HG03139 (cell line): ENCODE measurements at regions not wholly inside any gene's neighbourhood (a gene's known extent, or its start where the extent isn't known, plus 50 kb on each side); places are given as distances from the start of the nearest gene placed in this dataset.
"Not testable (repeated sequence)": the region's sequence is repeated elsewhere in the genome, so short reads cannot be mapped to it uniquely, and the experiment has no call there.

Experiments used
- ATAC-seq: cut with Tn5 transposase; IDR thresholded peaks from one replicate; pipeline ENCODE4 v1.9.1; 2021; ENCODE audit not compliant: unreplicated experiment

DNA sequence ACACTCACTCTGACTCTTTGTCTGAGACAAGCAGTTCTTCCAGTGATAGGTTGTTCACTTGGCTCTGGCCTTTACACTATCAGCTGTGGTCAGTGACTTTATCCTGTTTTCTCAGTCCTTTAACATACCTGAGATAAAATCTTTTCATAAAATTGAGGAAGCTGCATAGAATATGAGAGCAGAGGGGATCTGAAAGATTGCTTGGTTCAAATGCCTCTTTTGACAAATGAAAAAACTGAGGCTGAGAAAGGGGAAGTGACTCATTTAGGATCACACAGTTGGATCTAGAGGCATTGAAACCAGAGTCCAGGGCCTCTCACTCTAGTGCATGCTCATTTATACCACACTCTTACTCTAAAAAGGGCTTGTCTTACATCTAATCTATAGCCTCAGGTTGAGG lies 277.0 kb upstream of the TBX18 start:
- no peak for ATAC-seq

DNA sequence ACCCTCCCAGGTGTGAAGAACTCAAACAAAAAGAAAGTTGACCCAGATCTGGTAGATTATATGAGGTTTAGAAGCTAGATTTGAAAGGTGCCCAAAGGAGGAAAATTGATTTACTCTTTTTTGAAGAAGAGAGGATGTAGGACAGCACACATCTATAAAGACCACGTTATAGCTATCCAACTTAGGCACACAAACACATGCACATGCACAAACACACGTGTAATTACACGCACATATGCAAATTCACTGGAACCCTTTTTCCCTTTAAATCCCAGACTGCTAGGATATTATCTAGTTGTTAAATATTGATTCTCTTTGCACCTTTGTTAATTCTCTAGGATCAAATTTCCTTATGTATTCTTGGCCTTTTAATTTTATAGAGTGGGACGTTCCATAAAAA lies 272.8 kb upstream of the TBX18 start:
- no peak for ATAC-seq

DNA sequence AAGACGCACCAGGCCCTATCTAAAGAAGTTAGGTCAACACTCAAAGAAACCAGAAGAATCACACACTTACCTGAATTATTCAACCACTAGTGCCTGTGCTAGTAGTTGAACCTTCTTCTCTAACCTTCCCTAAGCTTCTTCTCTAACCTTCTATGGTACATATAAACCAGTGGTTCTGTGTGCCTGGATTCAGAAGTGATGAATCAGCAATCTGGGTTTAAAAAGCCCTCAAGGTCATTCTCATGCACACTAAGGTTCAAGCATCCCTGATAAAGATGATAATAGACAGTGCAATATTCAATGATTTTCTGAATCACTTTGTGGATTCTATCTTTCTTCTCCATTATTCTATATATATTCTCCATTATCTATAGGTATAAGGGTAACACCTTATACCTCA lies 271.4 kb upstream of the TBX18 start:
- no peak for ATAC-seq

DNA sequence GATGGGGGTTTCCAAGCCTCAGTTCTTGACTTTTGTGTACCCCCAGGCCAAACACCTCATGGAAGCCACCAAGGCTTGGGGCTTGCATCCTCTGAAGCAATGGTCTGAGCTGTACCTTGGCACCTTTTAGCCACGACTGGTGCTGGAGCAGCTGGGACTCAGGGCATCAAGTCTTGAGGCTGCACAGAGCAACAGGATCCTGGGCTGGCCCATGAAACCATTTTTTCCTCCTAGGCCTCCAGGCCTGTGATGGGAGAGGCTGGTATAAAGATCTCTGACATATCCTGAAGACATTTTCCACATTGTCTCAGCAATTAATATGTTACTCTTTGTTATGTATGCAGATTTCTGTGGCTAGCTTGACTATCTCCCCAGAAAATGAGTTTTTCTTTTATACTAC lies 269.1 kb upstream of the TBX18 start:
- ATAC-seq = no peak

DNA sequence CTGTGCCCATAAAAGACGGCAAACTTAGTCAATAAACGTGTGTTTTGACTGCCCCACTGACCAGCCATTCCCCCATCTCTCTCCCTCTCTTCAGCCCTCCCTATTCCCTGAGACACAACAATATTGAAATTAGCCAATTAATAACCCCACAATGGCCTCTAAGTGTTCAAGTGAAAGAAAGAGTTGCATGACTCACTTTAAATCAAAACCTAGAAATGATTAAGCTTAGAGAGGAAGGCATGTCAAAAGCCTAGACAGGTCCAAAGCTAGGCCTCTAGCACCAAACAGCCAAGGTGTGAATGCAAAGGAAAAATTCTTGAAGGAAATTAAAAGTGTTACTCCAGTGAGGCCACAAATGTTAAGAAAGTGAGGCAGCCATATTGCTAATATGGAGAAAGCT lies 261.6 kb upstream of the TBX18 start:
- ATAC-seq = no peak

DNA sequence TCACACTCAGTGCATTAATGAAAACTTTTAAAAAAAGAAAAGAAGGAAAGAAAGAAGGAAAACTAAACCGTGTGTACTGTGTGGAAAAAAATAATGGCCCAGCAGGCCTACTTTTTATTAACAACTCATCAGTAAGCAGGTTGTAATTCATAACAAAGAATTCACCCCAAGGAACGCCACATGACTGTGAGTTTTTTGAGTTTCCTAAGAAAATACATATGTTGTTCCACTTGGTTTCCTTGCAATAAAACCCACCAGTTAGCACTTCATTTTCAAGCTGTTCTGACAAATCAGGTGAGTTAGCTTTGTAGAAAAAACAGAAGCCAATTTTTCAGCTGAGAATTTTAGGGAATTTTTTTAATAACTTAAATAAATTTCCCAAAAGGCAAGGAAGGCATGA lies 259.3 kb upstream of the TBX18 start:
- ATAC-seq = no peak

DNA sequence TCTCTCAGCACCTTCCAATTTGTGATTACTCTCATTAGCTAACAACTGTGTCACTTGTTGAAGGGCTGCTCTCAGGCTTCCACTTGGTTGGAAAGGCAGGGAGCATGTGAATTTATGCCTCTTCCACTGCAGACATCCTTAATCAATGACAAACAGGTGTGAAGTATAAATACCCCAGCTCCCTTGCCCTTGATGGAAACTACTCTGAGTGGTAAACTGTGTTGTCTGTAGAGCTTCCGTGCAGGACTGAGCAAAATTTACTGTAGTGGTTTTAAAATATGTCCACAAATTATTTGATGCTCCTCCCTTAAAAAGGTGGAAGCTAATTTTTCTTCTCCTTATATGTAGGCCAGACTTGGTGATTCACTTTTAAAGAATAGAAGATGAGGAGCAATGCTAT lies 253.0 kb upstream of the TBX18 start:
- no peak for ATAC-seq

DNA sequence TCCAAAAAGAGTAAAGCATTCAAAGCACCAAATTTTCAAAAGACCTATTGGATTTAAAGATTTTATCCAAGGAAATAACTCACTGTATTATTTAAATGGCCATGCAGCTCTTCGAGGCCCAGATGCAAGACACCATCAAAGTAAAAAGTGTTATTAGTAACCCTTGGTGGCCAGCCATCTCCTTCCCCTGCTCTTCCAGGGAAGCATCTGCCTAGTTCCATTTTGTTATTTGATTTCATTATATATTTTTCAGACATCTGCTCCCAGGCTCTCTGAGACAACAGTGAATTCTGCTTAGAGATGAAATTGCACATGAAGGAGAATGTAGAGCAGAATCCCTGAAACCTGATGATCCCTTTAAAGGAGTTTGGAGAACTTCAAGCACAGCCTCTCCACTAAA lies 252.3 kb upstream of the TBX18 start:
- ATAC-seq = no peak

DNA sequence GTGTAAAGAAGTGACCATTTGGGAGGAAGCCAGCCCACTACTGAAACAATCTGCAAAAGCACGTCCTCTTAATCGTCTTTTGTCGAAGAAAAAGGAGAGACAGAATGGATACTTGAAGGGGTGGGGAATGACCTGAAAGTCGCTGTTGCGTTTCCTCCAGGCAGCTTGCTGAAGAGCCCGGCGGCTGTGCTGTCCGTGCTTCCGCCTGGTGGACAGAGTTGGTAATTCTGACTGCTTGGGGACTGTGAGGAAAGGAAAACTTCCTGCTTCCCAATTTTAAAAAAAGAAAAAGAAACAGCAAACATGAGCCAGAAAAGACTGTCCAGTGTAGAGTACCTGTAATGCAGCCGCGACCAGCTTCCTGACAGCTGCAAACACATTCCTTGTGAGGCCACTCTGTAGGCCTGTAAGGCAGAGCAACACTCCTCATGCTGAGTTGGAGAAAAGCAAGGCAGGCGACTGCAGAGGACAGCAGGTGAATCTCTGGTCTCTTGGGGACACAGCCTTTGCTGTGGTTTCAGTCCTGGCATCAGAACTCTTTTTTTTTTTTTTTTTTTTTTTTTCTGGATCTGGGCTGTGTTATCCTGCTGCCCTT lies 251.1 kb upstream of the TBX18 start:
- ATAC-seq = peak; percentile 66

DNA sequence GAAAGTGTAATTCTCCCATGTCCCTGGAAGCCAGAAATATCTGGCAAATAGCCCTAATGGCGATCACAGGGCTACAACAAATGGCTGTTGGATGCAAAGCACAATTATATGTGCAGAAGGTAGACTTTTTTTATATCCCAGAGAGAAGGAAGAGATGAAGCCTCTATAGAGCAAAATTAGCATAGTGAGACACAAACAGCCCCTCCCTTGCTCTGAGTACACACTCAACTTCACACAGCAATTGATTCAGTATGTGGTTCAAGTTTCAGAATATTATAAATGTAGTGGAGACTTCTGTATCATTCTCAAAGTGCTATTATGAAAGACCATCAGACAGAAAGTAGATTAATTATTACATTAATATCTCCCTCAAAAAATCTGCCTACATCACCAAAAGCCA lies 246.5 kb upstream of the TBX18 start:
- ATAC-seq = no peak

DNA sequence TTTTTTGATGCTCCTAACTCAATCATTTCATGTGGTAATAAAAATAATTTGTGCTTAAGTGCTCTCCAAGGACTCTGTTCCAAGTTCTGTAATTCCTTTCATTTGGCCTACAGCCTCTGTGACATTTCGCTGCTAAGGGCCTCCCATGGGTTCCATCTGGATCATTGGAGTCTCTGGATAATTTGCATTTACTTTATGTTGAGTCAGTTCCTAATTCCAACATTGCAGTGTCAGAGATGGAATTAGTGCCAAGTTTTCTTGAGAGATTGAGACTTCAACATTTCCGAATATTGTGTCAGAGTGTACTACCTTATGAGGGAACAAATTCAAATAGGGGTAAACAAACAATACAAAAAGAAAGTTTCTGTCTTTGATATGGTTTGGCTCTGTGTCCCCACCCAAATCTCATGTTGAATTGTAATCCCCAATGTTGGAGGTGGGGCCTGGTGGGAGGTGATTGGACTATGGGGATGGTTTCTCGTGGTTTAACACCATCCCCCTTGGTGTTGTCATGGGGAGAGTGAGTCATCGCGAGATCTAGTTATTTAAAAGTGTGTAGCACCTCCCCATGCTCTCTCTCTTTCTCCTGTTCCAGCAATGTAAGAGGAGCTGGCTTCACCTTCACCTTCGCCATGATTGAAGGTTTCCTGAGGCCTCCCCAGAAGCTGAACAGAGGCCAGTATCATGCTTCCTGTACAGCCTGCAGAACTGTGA lies 244.1 kb upstream of the TBX18 start:
- no peak for ATAC-seq

DNA sequence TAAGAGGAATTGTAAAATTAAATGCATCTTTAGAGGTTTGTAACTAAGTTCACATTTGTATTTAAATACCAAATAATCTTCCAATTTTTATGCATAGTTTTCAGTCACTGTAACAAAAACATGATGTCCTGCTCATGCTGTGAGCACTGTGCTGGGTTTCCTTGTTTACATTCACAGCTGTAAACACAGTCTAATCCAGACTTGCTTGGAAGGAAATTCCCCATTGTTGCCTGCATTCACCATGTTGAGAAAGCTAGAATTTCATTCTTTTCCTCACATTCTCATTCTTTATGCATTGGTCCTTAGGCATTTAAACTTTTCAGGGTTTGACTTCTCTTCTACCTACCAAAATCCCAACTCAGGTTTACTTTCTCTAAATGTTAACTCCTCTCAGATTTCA lies 242.0 kb upstream of the TBX18 start:
- no peak for ATAC-seq

DNA sequence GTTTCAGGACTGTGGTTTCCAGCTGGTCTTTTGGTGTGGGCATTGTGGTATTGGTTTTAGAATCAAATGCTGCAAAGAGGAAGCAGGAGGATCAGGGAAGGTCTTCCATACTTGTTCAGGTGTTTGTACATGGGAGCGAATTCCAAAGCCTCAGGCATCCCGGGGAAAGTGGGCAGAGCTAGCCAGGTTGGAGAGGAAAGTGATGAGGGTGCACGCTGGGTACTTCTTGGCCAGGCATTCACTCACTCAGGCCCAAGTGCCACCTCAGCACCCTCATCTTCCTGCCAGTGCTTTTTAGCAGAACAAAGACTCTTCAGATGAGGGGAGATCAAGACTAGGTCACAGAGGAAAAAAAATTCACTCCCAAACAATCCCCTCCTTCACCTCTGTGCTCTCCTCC lies 241.1 kb upstream of the TBX18 start:
- ATAC-seq = no peak

DNA sequence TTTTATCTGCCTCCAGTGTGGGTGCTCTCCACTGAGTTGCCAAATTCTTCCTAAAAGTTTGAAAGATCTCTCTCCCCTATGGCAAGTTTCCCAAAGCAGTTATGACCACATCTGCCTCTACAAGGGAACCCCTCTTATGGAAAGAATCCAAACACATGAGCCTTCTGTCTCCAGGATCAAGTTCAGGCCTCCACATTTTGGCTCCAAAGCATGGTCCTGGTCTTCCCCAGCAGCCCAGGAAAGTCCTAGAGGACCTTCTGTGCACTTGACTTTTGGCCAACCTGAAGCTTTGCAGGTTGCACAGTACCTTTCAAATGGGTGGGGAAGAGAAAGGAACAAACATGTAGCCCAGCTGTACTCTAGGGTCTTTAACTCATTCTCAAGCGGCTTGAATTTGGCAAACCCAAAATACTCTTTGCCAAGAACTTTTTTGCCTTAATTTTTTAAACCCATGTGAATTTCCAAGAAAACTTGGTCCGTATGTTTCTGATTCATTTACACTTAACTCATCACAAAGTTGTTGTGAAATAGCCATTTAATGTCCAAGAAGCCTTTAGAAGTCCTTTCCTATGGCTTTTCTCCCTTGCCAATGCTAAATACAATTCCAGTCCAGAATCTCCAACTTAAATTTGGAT lies 240.1 kb upstream of the TBX18 start:
- no peak for ATAC-seq

DNA sequence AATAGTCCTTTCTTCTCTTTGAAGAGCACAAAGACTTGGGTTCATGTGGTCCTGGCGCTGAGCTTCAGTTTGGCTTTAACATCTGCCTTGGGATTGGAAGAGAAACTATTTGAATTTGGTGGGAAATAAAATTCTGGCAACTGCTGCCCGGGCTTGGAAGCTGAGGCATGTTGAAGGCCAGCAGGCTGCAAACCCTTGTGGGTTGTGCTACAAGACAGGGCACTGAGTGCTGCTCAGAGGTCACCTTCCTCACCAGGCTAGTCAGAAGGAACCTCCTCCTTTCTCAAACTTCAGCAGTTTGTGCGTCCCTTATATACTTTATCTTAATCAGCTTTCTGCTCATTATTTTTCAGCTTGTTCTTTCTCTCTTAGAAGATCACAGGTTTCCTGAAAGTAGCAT lies 238.4 kb upstream of the TBX18 start:
- ATAC-seq = no peak

DNA sequence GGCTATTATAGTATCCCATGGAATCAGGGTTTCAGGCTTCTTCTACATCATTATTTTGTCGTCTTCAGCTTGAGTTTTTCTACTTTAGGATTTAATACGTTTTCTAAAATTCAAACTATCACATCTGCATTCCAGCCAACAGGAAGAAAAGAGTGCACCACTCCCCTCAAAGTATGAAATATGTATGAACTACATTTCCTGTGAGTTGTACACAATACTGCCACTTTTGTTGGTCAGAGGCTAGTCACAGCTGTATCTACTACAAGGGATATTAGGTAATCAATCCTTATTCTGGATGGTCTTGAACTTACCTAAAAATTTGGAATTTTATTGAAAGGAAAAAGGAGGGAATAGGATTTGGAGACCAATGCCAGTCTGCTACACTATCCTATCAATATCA lies 235.6 kb upstream of the TBX18 start:
- ATAC-seq = no peak

DNA sequence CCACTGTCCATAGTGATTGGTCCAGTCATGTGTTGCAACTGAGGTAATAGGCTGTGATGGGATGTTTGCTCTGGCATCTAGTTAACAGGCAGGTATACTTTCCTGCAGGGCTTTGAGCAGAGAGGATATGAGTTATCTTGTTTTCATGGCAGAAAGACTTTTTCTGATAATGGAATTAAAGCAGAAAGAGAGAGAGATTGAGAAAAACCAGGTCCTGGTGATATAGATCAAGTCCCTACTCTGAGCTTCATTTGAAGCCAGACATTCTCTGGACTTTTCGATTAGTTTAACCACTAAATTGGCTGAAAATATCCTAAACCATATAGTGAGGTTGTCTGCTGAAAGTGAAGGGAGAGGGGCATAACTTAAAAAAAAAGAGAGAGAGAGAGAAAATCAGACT lies 233.8 kb upstream of the TBX18 start:
- ATAC-seq = no peak

DNA sequence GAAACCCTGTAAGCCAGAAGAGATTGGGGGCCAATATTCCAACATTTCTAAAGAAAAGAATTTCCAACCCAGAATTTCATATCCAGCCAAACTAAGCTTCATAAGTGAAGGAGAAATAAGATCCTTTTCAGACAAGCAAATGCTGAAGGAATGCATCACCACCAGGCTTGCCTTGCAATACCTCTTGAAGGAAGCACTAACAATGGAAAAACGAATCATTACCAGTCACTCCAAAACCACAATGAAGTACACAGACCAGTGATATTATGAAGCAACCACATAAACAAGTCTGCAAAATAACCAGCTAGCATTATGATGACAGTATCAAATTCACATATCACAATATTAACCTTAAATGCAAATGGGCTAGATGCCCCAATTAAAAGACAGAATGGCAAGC lies 224.4 kb upstream of the TBX18 start:
- not testable (repeated sequence) for ATAC-seq

DNA sequence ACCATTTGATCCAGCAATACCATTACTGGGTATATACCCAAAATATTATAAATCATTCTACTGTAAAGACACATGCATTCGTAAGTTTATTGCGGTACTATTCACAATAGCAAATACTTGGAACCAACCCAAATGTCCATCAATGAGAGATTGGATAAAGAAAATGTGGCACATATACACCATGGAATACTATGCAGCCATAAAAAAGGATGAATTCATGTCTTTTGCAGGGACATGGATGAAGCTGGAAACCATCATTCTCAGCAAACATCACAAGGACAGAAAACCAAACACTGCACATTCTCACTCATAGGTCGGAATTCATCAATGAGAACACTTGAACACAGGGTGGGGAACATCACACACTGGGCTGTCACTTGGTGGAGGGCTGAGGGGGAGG lies 221.1 kb upstream of the TBX18 start:
- not testable (repeated sequence) for ATAC-seq

DNA sequence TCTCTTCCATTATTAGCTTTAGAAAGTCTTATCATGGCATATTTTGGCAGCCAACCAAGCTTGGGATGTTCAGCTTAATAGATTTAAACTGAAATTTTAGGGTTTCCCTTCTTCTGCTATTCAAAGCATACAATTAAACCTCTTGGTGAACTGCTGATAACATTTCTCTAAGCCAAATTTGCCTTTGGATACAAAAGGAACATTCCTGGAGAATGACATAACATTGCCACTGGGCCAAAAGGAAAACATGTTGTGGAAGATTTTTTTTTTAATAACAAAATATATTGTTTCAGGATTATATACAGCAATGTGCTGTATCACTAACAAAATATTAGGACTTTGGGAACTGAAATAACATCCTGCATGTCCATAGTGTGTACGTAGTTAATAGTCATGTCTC lies 215.1 kb upstream of the TBX18 start:
- no peak for ATAC-seq

DNA sequence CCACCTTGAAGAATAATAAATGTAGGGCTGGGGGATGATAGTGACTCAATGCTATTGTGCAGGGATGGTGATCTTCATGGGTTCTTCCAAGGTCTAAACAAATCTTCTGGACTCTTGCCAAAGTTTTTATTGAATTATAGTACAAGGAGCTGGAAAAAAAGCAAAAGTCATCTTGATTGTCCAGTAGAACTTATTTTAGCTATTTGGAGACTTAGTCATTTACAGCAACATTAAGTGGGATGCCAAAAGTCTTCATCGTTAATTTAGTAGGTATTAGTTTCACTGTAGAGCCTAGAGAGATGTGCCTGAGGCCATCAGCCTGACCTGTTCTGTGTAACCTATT lies 212.9 kb upstream of the TBX18 start:
- no peak for ATAC-seq

DNA sequence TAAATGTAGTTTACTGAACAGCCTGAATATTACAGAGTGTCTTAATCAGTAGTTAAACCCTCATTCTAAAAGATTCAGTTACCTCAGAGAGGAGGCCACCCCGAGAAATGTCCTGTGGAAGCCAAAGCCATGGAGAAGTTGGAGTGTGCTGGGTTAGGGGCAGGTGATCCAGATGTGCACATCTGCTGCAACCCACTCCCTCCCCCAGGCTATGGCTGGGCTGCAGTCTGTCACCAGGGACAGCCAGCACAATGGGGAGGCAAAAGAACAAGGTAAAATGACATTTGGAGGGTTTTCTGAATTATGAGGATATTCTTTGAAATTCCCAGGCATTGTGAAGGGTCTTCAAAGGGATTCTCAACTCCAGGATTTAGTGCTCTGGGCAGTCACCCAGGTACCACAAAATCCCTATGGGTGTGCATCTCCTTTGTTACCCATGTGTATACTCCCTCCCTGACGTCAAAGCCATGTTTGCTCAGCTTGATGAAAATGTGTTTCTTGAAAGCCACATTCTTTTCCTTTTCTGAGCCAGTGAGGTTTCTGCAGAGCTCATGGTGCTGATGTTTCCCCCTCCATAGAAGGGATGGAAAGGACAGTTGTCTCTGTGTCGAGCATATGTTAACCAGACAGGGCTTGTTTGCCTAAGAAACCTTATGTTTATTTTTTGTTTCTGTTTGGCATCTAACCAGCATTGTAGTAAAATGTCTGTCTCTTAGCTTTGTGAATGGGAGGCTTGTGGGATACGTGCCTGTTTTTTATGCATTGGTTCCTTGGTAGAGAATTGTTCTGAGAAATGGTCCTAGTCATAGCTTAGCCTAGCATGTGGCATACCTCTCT lies 212.3 kb upstream of the TBX18 start:
- no peak for ATAC-seq
